ENCODE measurements at regions not wholly inside any gene's neighbourhood (a gene's known extent, or its start where the extent isn't known, plus 50 kb on each side); places are given as distances from the start of the nearest gene placed in this dataset.

DNA sequence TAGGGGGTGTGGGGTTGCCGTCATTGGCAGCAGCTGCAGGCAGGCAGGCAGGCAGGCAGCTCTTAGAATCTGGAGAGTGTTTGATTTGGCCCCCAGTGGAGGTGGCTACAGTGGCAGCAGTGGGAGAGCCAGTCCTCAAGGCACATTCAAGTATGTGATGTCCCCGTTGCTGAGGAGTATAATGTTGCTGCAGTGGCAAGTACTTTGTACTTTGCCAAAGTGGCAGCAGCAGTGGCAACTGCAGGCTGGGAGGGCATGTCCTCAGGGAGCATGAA is 147.1 kb downstream of the PAPOLA start (continued):
- no peak for TF ChIP-seq POLR2A (IDR thresholded peaks at IDR 0.05; ENCODE audit: control extremely low read depth in 1 of 2, low read depth in 2 of 2, low read length in 2 of 2)
- TF ChIP-seq KDM4A (IDR thresholded peaks at IDR 0.05; ENCODE audit: low read depth, low read length, severe bottlenecking) = no peak

DNA sequence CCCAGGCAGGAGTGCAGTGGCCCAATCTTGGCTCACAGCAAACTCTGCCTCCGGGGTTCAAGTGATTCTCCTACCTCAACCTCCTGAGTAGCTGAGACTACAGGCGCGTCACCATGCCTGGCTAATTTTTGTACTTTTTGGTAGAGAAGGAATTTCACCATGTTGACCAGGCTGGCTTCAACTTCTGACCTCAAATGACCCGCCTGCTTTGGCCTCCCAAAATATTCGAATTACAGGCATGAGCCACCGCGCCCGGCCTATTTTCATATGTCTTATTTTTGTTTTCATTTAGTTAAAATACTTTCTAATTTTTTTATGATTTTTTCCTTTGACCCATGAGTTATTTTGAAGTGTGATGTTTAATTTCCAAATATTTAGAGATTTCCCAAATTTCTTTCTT is 143.6 kb upstream of the VRK1 start:
- DNase-seq (ENCODE audit: low read depth in 1 of 2, low spot score in 2 of 2) (peak in 1 of 2 experiments; percentile 10), FAIRE-seq (no peak)
- ChIA-PET CTCF (ENCODE audit: partially characterized antibody) (no interaction called here), POLR2A (ENCODE audit: partially characterized antibody) (no interaction called here)
- TF ChIP-seq SIX5 (IDR thresholded peaks at IDR 0.05; ENCODE audit: low read depth, low read length) (no peak), BCL11A (IDR thresholded peaks at IDR 0.05; ENCODE audit: low read depth in 2 of 2, low read length in 2 of 2) (no peak), KDM5A (IDR thresholded peaks at IDR 0.05; ENCODE audit: low read length) (no peak), CBX5 (IDR thresholded peaks at IDR 0.05; ENCODE audit: low read depth, low read length) (no peak), RXRA (IDR thresholded peaks at IDR 0.05; ENCODE audit: insufficient read depth, low read depth, low read length) (no peak), SP4 (IDR thresholded peaks at IDR 0.05; ENCODE audit: low read length) (no peak), EZH2 (IDR thresholded peaks at IDR 0.05; ENCODE audit: low read depth, low read length, severe bottlenecking) (no peak), RNF2 (IDR thresholded peaks at IDR 0.05; ENCODE audit: borderline replicate concordance, low read depth, low read length, missing control alignments, poor library complexity, severe bottlenecking) (no peak), POLR2AphosphoS5 (IDR thresholded peaks at IDR 0.05; ENCODE audit: low read depth, low read length) (no peak)
- TF ChIP-seq, protein P1, sequence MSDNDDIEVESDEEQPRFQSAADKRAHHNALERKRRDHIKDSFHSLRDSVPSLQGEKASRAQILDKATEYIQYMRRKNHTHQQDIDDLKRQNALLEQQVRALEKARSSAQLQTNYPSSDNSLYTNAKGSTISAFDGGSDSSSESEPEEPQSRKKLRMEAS (IDR thresholded peaks at IDR 0.05) = no peak
- H3K4me1 ChIP-seq (replicated peaks in 1 of 4; ENCODE audit: control insufficient read depth in 3 of 4, insufficient read depth in 4 of 4, low read length in 3 of 4) = no peaks in the 10 kb centered on the region
- no peak overlapping the region for H3K18ac ChIP-seq (ENCODE audit: extremely low read depth, low read length)
- H3K4ac ChIP-seq (replicated peaks; ENCODE audit: insufficient read length, low read depth, low read length) = no peak overlapping the region
- H4K91ac ChIP-seq (replicated peaks; ENCODE audit: insufficient read length, low read length) = no peak overlapping the region
- no peak overlapping the region for H4K5ac ChIP-seq (ENCODE audit: insufficient read length, low read depth, low read length)
- H4K20me1 ChIP-seq (replicated peaks in 1 of 2; ENCODE audit: control insufficient read depth in 1 of 2, insufficient read depth in 2 of 2, low read length in 2 of 2) = no peaks in the 10 kb centered on the region
- H3K9ac ChIP-seq (replicated peaks in 1 of 4; ENCODE audit: extremely low read depth in 1 of 4, low read depth in 3 of 4, low read length in 3 of 4) = no peak overlapping the region
- H3K36me3 ChIP-seq (ENCODE audit: control insufficient read depth in 2 of 4, insufficient read depth in 4 of 4, low read length in 3 of 4) = no peaks in the 10 kb centered on the region
- WGBS, 2 experiments (ENCODE audit: extremely low coverage in 1 of 2, insufficient coverage in 1 of 2, insufficient read length in 1 of 2, insufficient replicate concordance in 2 of 2, low coverage in 1 of 2, low lambda C conversion rate in 2 of 2, missing lambda C conversion rate in 1 of 2) = 94% methylated on average over 8 of the region's 8 CpGs; no CpG with 5 or more reads in 1 of the 2 experiments
- no peaks in the 10 kb centered on the region for H3K79me2 ChIP-seq (ENCODE audit: control insufficient read depth in 1 of 2, insufficient read depth in 2 of 2, low read length in 2 of 2)
- no peaks in the 10 kb centered on the region for H3K79me1 ChIP-seq (ENCODE audit: low read depth, low read length)
- no peak overlapping the region for H4K8ac ChIP-seq (ENCODE audit: extremely low read depth, insufficient read depth, low read length)
- H3K56ac ChIP-seq (replicated peaks; ENCODE audit: insufficient read length, low read depth, low read length) = no peak overlapping the region
- no peaks in the 10 kb centered on the region for H3K9me3 ChIP-seq (ENCODE audit: insufficient read depth in 2 of 2, low read depth in 1 of 2, low read length in 1 of 2)
- H3K27ac ChIP-seq (ENCODE audit: low read depth, low read length) = no peak overlapping the region
- H2BK12ac ChIP-seq (ENCODE audit: low read depth, low read length) = no peak overlapping the region
- no peaks in the 10 kb centered on the region for H3K23me2 ChIP-seq (ENCODE audit: low read depth, low read length)
- no peak overlapping the region for H3K23ac ChIP-seq (ENCODE audit: insufficient read length)
- H2BK120ac ChIP-seq (replicated peaks; ENCODE audit: low read depth, low read length) = no peak overlapping the region
- H3K14ac ChIP-seq (ENCODE audit: insufficient read length) = no peak overlapping the region
- H2AFZ ChIP-seq (ENCODE audit: low read length) = no peak overlapping the region
- H2BK5ac ChIP-seq (ENCODE audit: low read depth, low read length) = no peak overlapping the region
- H3K27me3 ChIP-seq (replicated peaks in 1 of 4; ENCODE audit: control insufficient read depth in 3 of 4, extremely low read depth in 1 of 4, insufficient read depth in 3 of 4, low read length in 3 of 4) = no peaks in the 10 kb centered on the region
- no peak overlapping the region for H3K4me2 ChIP-seq (ENCODE audit: insufficient read depth in 1 of 2, low read depth in 2 of 2, low read length in 2 of 2)
- no peak overlapping the region for H2BK20ac ChIP-seq (ENCODE audit: low read length)
- H3K4me3 ChIP-seq (ENCODE audit: extremely low read depth in 1 of 4, insufficient read depth in 2 of 4, low read depth in 3 of 4, low read length in 4 of 4) = no peak overlapping the region
- H2BK15ac ChIP-seq (ENCODE audit: low read length) = no peak overlapping the region
- H2AK5ac ChIP-seq (ENCODE audit: low read depth, low read length) = no peak overlapping the region
